ENCODE measurements at regions not wholly inside any gene's neighbourhood (a gene's known extent, or its start where the extent isn't known, plus 50 kb on each side); places are given as distances from the start of the nearest gene placed in this dataset.

- no peaks in the 10 kb centered on the region; a peak in 1 of 8 replicates for H3K36me3 ChIP-seq (ENCODE audit: control insufficient read depth in 2 of 4, insufficient read depth in 4 of 4, low read length in 3 of 4)
- no peak overlapping the region for H2AK5ac ChIP-seq (ENCODE audit: low read depth, low read length)
- CTCF ChIA-PET (ENCODE audit: partially characterized antibody) = interaction anchor here (1.0 kb wide), 1 partner anchor 28 kb away, joined by 3 read pairs; no protein-coding TSS in a partner anchor
- H3K79me1 ChIP-seq (ENCODE audit: low read depth, low read length) = no peaks in the 10 kb centered on the region; the same call in 1 of the 2 replicates
- no peak overlapping the region for H3K23ac ChIP-seq (ENCODE audit: insufficient read length)
- no peak overlapping the region for H2BK15ac ChIP-seq (ENCODE audit: low read length)
- POLR2A ChIA-PET (ENCODE audit: partially characterized antibody) = no interaction called here
- FAIRE-seq (no peak), DNase-seq (ENCODE audit: low read depth in 1 of 2, low spot score in 2 of 2) (no peak)
- no peaks in the 10 kb centered on the region for H4K20me1 ChIP-seq (replicated peaks in 1 of 2; ENCODE audit: control insufficient read depth in 1 of 2, insufficient read depth in 2 of 2, low read length in 2 of 2)
- H3K56ac ChIP-seq (replicated peaks; ENCODE audit: insufficient read length, low read depth, low read length) = no peak overlapping the region
- no peak overlapping the region for H2BK12ac ChIP-seq (ENCODE audit: low read depth, low read length)
- H3K79me2 ChIP-seq (ENCODE audit: control insufficient read depth in 1 of 2, insufficient read depth in 2 of 2, low read length in 2 of 2) = no peaks in the 10 kb centered on the region
- no peak overlapping the region for H2BK20ac ChIP-seq (ENCODE audit: low read length)
- no peaks in the 10 kb centered on the region; the same call in 1 of the 2 replicates for H3K23me2 ChIP-seq (ENCODE audit: low read depth, low read length)
- no peaks in the 10 kb centered on the region for H3K4me1 ChIP-seq (replicated peaks in 1 of 4; ENCODE audit: control insufficient read depth in 3 of 4, insufficient read depth in 4 of 4, low read length in 3 of 4)
- no peak overlapping the region for H3K4me3 ChIP-seq (ENCODE audit: extremely low read depth in 1 of 4, insufficient read depth in 2 of 4, low read depth in 3 of 4, low read length in 4 of 4)
- H3K14ac ChIP-seq (ENCODE audit: insufficient read length) = no peak overlapping the region
- H4K91ac ChIP-seq (replicated peaks; ENCODE audit: insufficient read length, low read length) = no peak overlapping the region
- H4K5ac ChIP-seq (ENCODE audit: insufficient read length, low read depth, low read length) = no peak overlapping the region
- no peak overlapping the region for H2BK120ac ChIP-seq (replicated peaks; ENCODE audit: low read depth, low read length)
- H4K8ac ChIP-seq (ENCODE audit: extremely low read depth, insufficient read depth, low read length) = no peak overlapping the region
- no peak overlapping the region for H3K27ac ChIP-seq (ENCODE audit: low read depth, low read length)
- no peak overlapping the region for H3K4me2 ChIP-seq (ENCODE audit: insufficient read depth in 1 of 2, low read depth in 2 of 2, low read length in 2 of 2)
- TF ChIP-seq SIRT6 (IDR thresholded peaks at IDR 0.05; ENCODE audit: low read length) (no peak), BCL11A (IDR thresholded peaks at IDR 0.05; ENCODE audit: low read depth in 2 of 2, low read length in 2 of 2) (no peak)
- no peak overlapping the region for H3K9ac ChIP-seq (replicated peaks in 1 of 4; ENCODE audit: extremely low read depth in 1 of 4, low read depth in 3 of 4, low read length in 3 of 4)
- H3K9me3 ChIP-seq (ENCODE audit: insufficient read depth in 2 of 2, low read depth in 1 of 2, low read length in 1 of 2) = no peaks in the 10 kb centered on the region
- no peak overlapping the region for H3K4ac ChIP-seq (replicated peaks; ENCODE audit: insufficient read length, low read depth, low read length)
- H2AFZ ChIP-seq (ENCODE audit: low read length) = no peak overlapping the region
- H3K18ac ChIP-seq (ENCODE audit: extremely low read depth, low read length) = no peak overlapping the region
- H2BK5ac ChIP-seq (ENCODE audit: low read depth, low read length) = no peak overlapping the region
- WGBS, 2 experiments (ENCODE audit: extremely low coverage in 1 of 2, insufficient coverage in 1 of 2, insufficient read length in 1 of 2, insufficient replicate concordance in 2 of 2, low coverage in 1 of 2, low lambda C conversion rate in 2 of 2, missing lambda C conversion rate in 1 of 2) = 81% methylated on average over 4 of the region's 4 CpGs; no CpG with 5 or more reads in 1 of the 2 experiments
- H3K27me3 ChIP-seq (replicated peaks in 1 of 4; ENCODE audit: control insufficient read depth in 3 of 4, extremely low read depth in 1 of 4, insufficient read depth in 3 of 4, low read length in 3 of 4) = no peaks in the 10 kb centered on the region
Measured at GRCh38 chr20:39152126-39152525, 190.0 kb downstream of the DHX35 start.
